OCI-LY7 (cell line): ENCODE measurements at regions not wholly inside any gene's neighbourhood (a gene's known extent, or its start where the extent isn't known, plus 50 kb on each side); places are given as distances from the start of the nearest gene placed in this dataset.

Experiments used
- BruUV-seq: library from RNA; stranded (reverse); fragments of 400-500 nt; replicated peaks from 2 replicates; lab custom pipeline; 2021; lab: Mats Ljungman, UMichigan
- CTCF ChIA-PET: fragments of 300-600 bp; sonication (Branson Sonifier 250); formaldehyde crosslinking; loops from one replicate; lab custom pipeline; 2022; ENCODE audit warnings: antibody characterized with exemption; ENCODE audit not compliant: unreplicated experiment; lab: Charles Lee
- POLR2A ChIA-PET: fragments of 300-600 bp; sonication (Branson Sonifier 250); formaldehyde crosslinking; loops from one replicate; lab custom pipeline; 2022; ENCODE audit warnings: antibody characterized with exemption; lab: Charles Lee
- DNase-seq: peaks from one replicate; pipeline ENCODE4 v3.0.0-alpha.2; 2015; ENCODE audit warnings: low spot score
- H2AFZ ChIP-seq: fragments of 200-600 bp; sonication (generic), shearing (Covaris generic); 2 replicates; pipeline ENCODE4 v1.6.1; 2014; ENCODE audit warnings: mild to moderate bottlenecking, antibody characterized with exemption, low read length, moderate library complexity
- H3K27ac ChIP-seq: fragments of 200-600 bp; sonication (generic); 2 replicates; pipeline ENCODE4 v1.5.1; 2014; ENCODE audit warnings: mixed run types, low read depth, mild to moderate bottlenecking, moderate library complexity, low read length, inconsistent platforms; ENCODE audit not compliant: poor library complexity, severe bottlenecking
- H3K36me3 ChIP-seq: fragments of 200-600 bp; sonication (generic); 2 replicates; pipeline ENCODE4 v1.6.1; 2014; ENCODE audit warnings: mild to moderate bottlenecking, antibody characterized with exemption, low read length, moderate library complexity, mixed read lengths; ENCODE audit not compliant: insufficient read depth
- H3K4me1 ChIP-seq: fragments of 200-600 bp; sonication (generic); 2 replicates; pipeline ENCODE4 v1.5.1; 2014; ENCODE audit warnings: mild to moderate bottlenecking, low read length; ENCODE audit not compliant: insufficient read depth, poor library complexity, severe bottlenecking
- H3K4me2 ChIP-seq: fragments of 200-600 bp; sonication (generic); 2 replicates; pipeline ENCODE4 v1.6.1; 2014; ENCODE audit warnings: mild to moderate bottlenecking, low read length
- H3K4me3 ChIP-seq: fragments of 200-600 bp; sonication (generic); 2 replicates; pipeline ENCODE4 v1.5.1; 2014; ENCODE audit warnings: mild to moderate bottlenecking, low read depth, low read length; ENCODE audit not compliant: poor library complexity, severe bottlenecking
- H3K79me2 ChIP-seq: fragments of 200-600 bp; sonication (generic); 2 replicates; pipeline ENCODE4 v1.6.1; 2016; ENCODE audit warnings: low read depth, mild to moderate bottlenecking, low read length, moderate library complexity, mixed read lengths; ENCODE audit not compliant: insufficient read depth
- H3K9me2 ChIP-seq: fragments of 200-600 bp; sonication (generic); 2 replicates; pipeline ENCODE4 v1.6.1; 2016; ENCODE audit warnings: mild to moderate bottlenecking, low read length, mixed read lengths; ENCODE audit not compliant: insufficient read depth
- H3K9me3 ChIP-seq: fragments of 200-600 bp; sonication (generic); 2 replicates; pipeline ENCODE4 v1.6.1; 2014; ENCODE audit warnings: mild to moderate bottlenecking, mixed run types, low read length, mixed read lengths
- H4K20me1 ChIP-seq: fragments of 200-600 bp; sonication (generic); 2 replicates; pipeline ENCODE4 v1.6.1; 2014; ENCODE audit warnings: mild to moderate bottlenecking, antibody characterized with exemption, low read length, moderate library complexity, mixed read lengths; ENCODE audit not compliant: insufficient read depth
- EZH2phosphoT487 ChIP-seq: fragments of 200-600 bp; sonication (generic); IDR thresholded peaks from 2 replicates; pipeline ENCODE4 v1.6.1; 2018; ENCODE audit warnings: low read depth, borderline replicate concordance, mild to moderate bottlenecking, mixed run types, antibody characterized with exemption, low read length, moderate library complexity, mixed read lengths
- intact Hi-C: fragments of 100-400 bp; cut with micrococcal nuclease; formaldehyde crosslinking; loops from one replicate; pipeline ENCODE4 v1.10.0; 2022; ENCODE audit not compliant: unreplicated experiment
- TF ChIP-seq, protein P1 (sequence below): fragments of 200-600 bp; sonication (generic); conservative IDR thresholded peaks from 2 replicates; pipeline ENCODE4 v1.5.1; 2014; ENCODE audit warnings: mild to moderate bottlenecking, antibody characterized with exemption, low read length, moderate library complexity, mixed read lengths

DNA sequence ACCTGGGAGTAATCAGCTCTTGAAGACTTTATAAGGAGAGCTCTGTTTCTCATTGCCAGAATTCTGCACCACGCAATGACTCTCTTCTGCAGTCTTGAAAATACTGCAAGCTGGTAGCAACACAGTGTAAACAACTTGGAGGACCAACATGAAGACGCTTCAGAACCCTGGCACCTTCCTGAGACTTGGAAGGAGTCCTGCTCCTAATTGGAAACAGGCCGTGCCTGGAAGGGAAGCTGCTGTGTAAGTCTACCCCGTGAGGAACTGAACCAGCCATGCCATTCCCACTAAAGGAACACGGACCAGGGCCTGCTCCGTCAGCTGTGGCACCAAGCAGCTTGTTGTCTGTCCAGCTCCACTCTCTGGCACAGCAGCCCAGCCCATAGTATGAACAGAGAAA, 171.1 kb downstream of the PAX3 start:
- H3K27ac ChIP-seq: no peak overlapping the region
- intact Hi-C loops: no loop called here
- ChIA-PET CTCF (no interaction called here), POLR2A (no interaction called here)
- no peak overlapping the region for H3K4me3 ChIP-seq
- no peaks in the 10 kb centered on the region for H3K36me3 ChIP-seq
- H3K4me1 ChIP-seq: no peaks in the 10 kb centered on the region
- H3K79me2 ChIP-seq: no peaks in the 10 kb centered on the region
- H4K20me1 ChIP-seq: no peaks in the 10 kb centered on the region
- H3K9me3 ChIP-seq: no peaks in the 10 kb centered on the region
- no peak overlapping the region for H3K4me2 ChIP-seq
- TF ChIP-seq, protein P1, sequence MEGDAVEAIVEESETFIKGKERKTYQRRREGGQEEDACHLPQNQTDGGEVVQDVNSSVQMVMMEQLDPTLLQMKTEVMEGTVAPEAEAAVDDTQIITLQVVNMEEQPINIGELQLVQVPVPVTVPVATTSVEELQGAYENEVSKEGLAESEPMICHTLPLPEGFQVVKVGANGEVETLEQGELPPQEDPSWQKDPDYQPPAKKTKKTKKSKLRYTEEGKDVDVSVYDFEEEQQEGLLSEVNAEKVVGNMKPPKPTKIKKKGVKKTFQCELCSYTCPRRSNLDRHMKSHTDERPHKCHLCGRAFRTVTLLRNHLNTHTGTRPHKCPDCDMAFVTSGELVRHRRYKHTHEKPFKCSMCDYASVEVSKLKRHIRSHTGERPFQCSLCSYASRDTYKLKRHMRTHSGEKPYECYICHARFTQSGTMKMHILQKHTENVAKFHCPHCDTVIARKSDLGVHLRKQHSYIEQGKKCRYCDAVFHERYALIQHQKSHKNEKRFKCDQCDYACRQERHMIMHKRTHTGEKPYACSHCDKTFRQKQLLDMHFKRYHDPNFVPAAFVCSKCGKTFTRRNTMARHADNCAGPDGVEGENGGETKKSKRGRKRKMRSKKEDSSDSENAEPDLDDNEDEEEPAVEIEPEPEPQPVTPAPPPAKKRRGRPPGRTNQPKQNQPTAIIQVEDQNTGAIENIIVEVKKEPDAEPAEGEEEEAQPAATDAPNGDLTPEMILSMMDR: no peak
- TF ChIP-seq EZH2phosphoT487: no peak
- DNase-seq: no peak
- H2AFZ ChIP-seq: no peak overlapping the region
- H3K9me2 ChIP-seq: no peaks in the 10 kb centered on the region
- BruUV-seq: no TSS peak

DNA sequence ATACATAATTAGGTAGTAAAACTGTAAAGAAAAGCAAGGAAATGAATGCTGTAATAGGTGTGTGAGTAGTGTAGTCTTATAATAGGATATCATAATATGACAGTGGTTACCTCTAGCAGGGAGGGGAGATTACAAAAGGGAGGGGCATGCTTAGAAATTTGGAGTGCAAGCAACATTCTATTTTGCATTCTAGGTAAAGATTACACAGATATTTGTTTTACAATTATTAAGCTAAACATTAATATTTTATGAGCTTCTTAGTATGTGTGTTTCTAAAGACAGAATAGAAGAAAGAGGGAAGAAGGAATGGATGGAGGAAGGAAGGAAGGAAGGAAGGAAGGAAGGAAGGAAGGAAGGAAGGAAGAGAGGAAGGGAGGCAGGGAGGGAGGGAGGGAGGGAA, 177.9 kb downstream of the PAX3 start:
- DNase-seq: no peak
- H4K20me1 ChIP-seq: no peaks in the 10 kb centered on the region
- ChIA-PET POLR2A (interaction anchor here (0.7 kb wide), 1 partner anchor 127 kb away, joined by 3 read pairs; no protein-coding TSS in a partner anchor), CTCF (no interaction called here)
- H2AFZ ChIP-seq: no peak overlapping the region
- no peak overlapping the region for H3K27ac ChIP-seq
- no peaks in the 10 kb centered on the region for H3K4me1 ChIP-seq
- H3K9me3 ChIP-seq: no peaks in the 10 kb centered on the region
- no TSS peak for BruUV-seq
- H3K36me3 ChIP-seq: no peaks in the 10 kb centered on the region
- intact Hi-C loops: no loop called here
- no peak overlapping the region for H3K4me2 ChIP-seq
- no peaks in the 10 kb centered on the region for H3K79me2 ChIP-seq
- no peak overlapping the region for H3K4me3 ChIP-seq
- H3K9me2 ChIP-seq: no peaks in the 10 kb centered on the region
- no peak for TF ChIP-seq EZH2phosphoT487
- TF ChIP-seq, protein P1: no peak

DNA sequence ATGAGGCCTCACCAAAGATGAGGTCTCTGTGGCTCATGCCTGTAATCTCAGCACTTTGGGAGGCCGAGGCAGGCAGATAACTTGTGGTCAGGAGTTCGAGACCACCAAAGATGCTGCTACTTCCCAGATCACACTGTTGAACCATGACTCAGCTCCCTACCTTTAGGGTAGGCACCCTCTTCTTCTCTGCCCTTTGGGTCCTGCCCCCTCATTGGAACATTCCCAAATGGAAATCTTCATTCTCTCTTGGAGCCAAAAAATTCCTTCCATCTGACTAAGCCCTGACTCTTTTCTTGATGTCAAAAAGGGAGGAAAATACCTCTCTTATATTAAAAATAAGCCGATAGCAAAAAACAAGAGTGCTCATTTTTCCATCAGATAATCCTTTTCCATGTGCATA, 183.5 kb downstream of the PAX3 start:
- H3K4me2 ChIP-seq: no peak overlapping the region
- no peaks in the 10 kb centered on the region for H3K4me1 ChIP-seq
- H3K9me3 ChIP-seq: no peaks in the 10 kb centered on the region
- TF ChIP-seq, protein P1: no peak
- TF ChIP-seq EZH2phosphoT487: no peak
- no peaks in the 10 kb centered on the region for H3K9me2 ChIP-seq
- POLR2A ChIA-PET: no interaction called here
- no peak for DNase-seq
- intact Hi-C loops: no loop called here
- no peaks in the 10 kb centered on the region for H4K20me1 ChIP-seq
- no peak overlapping the region for H2AFZ ChIP-seq
- H3K4me3 ChIP-seq: no peak overlapping the region
- H3K79me2 ChIP-seq: no peaks in the 10 kb centered on the region
- BruUV-seq: no TSS peak
- no peaks in the 10 kb centered on the region for H3K36me3 ChIP-seq
- CTCF ChIA-PET: no interaction called here
- no peak overlapping the region for H3K27ac ChIP-seq
